Astrocyte of the spinal cord (primary cell): ENCODE measurements at regions not wholly inside any gene's neighbourhood (a gene's known extent, or its start where the extent isn't known, plus 50 kb on each side); places are given as distances from the start of the nearest gene placed in this dataset.

ENCODE experiments used
- DNase-seq: peaks from one replicate; pipeline ENCODE4 v3.0.0; 2011; ENCODE audit warnings: low read depth, low spot score
- H3K4me3 ChIP-seq: 2 replicates; pipeline ENCODE4 v1.5.1; 2011; ENCODE audit warnings: low read depth, mild to moderate bottlenecking, low read length, moderate library complexity
- CTCF ChIP-seq: IDR thresholded peaks from 2 replicates; pipeline ENCODE4 v1.5.1; 2012; ENCODE audit warnings: low read depth, mild to moderate bottlenecking, low read length, inconsistent platforms
- in situ Hi-C: cut with HindIII; loops from 2 replicates; pipeline ENCODE4 v1.10.0; 2017; ENCODE audit warnings: low sequenced_read_pairs

GRCh38 chr5:125699860-125700259 lies 723.3 kb upstream of the GRAMD2B start:
- H3K4me3 ChIP-seq, result no peak overlapping the region
- in situ Hi-C loops, result no loop called here
- no peak for DNase-seq
- TF ChIP-seq CTCF, result no peak

- H3K4me3 ChIP-seq, result no peak overlapping the region
- no peak for TF ChIP-seq CTCF
- DNase-seq, result no peak
- in situ Hi-C loops, result no loop called here
Measured at GRCh38 chr5:125700380-125700861, 722.8 kb upstream of the GRAMD2B start.

DNA sequence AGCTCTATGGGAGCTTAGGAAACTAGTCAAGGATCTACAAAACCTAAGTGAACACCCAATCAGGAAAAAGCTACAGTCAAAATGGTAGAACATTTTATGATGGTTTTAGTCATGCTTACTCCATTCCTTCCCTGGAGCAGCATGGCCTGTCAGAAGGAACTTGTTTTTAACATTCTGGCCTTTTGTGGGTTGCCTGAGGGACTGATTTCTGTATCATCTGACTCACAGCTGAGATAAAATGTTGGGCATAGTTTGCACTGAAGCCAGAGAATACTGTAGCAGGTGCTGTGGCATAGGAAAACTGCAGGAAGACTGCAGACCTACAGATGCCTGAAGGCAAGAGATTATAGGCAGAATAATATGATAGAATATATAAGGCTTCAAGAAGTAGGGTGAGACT lies 719.6 kb upstream of the GRAMD2B start:
- no peak for DNase-seq
- in situ Hi-C loops, result no loop called here
- no peak for TF ChIP-seq CTCF
- H3K4me3 ChIP-seq, result no peak overlapping the region

DNA sequence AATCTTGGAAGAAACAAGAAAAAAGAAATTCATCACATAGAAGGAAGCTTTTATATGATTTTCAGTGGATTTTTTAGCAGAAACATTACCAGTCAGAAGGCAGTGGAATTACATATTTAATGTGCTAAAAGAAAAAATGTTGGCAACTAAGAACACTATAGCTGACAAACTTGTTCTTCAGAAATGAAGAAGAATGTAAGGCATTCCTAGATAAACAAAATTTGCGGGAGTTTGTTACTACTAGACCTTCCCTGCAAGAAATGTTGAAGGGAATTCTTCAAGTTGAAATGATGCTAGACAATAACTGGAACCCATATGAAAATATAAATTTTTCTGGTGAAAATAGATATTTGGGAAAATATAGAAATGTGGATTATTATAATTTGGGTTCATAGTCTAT lies 718.3 kb upstream of the GRAMD2B start:
- TF ChIP-seq CTCF, result no peak
- in situ Hi-C loops, result no loop called here
- H3K4me3 ChIP-seq, result no peak overlapping the region
- no peak for DNase-seq

- no peak for TF ChIP-seq CTCF
- H3K4me3 ChIP-seq, result no peak overlapping the region
- in situ Hi-C loops, result no loop called here
- no peak for DNase-seq
Measured at GRCh38 chr5:125708583-125708982, 714.6 kb upstream of the GRAMD2B start.

DNA sequence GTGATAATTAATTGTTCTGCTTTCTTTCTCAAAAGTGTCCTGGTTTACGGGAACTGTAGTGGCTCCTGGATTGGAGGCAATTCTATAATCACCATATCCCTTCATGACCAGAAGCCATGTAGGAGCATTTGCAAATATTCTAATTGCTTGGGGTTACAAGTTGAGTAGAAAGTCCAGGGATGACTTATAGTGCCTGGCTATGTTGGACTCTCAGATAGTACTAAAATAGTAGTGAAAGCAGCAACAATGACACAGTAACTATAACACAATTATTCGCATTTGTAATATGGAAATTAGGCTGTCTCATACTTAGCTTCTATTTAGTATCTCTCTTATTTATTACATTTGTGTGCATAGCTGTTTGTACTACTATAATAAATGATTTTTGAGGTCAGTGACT lies 712.5 kb upstream of the GRAMD2B start:
- no peak for TF ChIP-seq CTCF
- in situ Hi-C loops, result no loop called here
- no peak overlapping the region for H3K4me3 ChIP-seq
- no peak for DNase-seq

GRCh38 chr5:125712397-125712796 lies 710.8 kb upstream of the GRAMD2B start:
- in situ Hi-C loops, result no loop called here
- no peak overlapping the region for H3K4me3 ChIP-seq
- TF ChIP-seq CTCF, result no peak
- DNase-seq, result no peak
